ENCODE measurements at regions not wholly inside any gene's neighbourhood (a gene's known extent, or its start where the extent isn't known, plus 50 kb on each side); places are given as distances from the start of the nearest gene placed in this dataset.

GRCh38 chr2:37443082-37443481 lies 98.7 kb downstream of the QPCT start:
- no peak overlapping the region for H3K27ac ChIP-seq (replicated peaks in 1 of 4)
- no peak for DNase-seq (ENCODE audit: extremely low spot score)
- H3K9me3 ChIP-seq, result peaks cover 0 to 3% (median 0%) of the 10 kb centered on the region in 4 donors
- H3K4me3 ChIP-seq, result no peak overlapping the region
- TF ChIP-seq POLR2A (IDR thresholded peaks at IDR 0.05; ENCODE audit: low read depth), result no peak
- no peak for TF ChIP-seq EP300 (IDR thresholded peaks at IDR 0.05)
- no peak for TF ChIP-seq POLR2AphosphoS5 (IDR thresholded peaks at IDR 0.05)
- TF ChIP-seq CTCF (IDR thresholded peaks at IDR 0.05), result no peak
- H3K4me1 ChIP-seq, result no peaks in the 10 kb centered on the region
- no peaks in the 10 kb centered on the region for H3K27me3 ChIP-seq
- intact Hi-C loops (cut with DNase I), result no loop called here
- WGBS, result 96% methylated on average over 3 of the region's 3 CpGs
- H3K36me3 ChIP-seq, result no peaks in the 10 kb centered on the region

DNA sequence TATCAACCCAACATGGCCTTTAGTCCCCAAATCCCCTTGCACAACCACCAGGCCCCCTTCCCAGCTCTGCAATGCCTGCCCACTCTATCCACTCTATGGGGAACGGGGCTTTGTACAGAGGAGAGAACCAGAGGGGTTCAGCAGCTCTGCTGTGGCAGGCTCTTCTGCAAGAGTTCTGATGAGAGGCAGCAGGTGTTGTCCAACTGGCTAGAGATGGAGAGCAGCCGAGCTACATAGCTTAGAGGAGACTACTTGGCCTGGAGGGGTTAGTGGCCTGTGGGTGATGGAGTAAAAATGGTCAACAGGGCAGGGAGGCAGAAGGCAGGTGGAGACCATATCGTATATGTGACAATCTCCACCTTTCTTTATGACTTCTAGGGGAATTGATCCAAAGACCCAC lies 103.0 kb downstream of the QPCT start:
- no peaks in the 10 kb centered on the region for H3K27me3 ChIP-seq
- H3K4me3 ChIP-seq, result no peak overlapping the region
- no peaks in the 10 kb centered on the region for H3K9me3 ChIP-seq
- DNase-seq (ENCODE audit: extremely low spot score), result no peak
- H3K36me3 ChIP-seq, result no peaks in the 10 kb centered on the region
- H3K4me1 ChIP-seq, result no peaks in the 10 kb centered on the region
- intact Hi-C loops (cut with DNase I), result no loop called here
- WGBS, result 91% methylated on average over 3 of the region's 3 CpGs
- no peak for TF ChIP-seq EP300 (IDR thresholded peaks at IDR 0.05)
- TF ChIP-seq POLR2AphosphoS5 (IDR thresholded peaks at IDR 0.05), result no peak
- no peak for TF ChIP-seq CTCF (IDR thresholded peaks at IDR 0.05)
- TF ChIP-seq POLR2A (IDR thresholded peaks at IDR 0.05; ENCODE audit: low read depth), result no peak
- no peak overlapping the region for H3K27ac ChIP-seq (replicated peaks in 1 of 4)

GRCh38 chr2:37448342-37449120 lies 104.1 kb downstream of the QPCT start:
- TF ChIP-seq POLR2A (IDR thresholded peaks at IDR 0.05; ENCODE audit: low read depth) (no peak), CTCF (IDR thresholded peaks at IDR 0.05) (no peak), EP300 (IDR thresholded peaks at IDR 0.05) (no peak), POLR2AphosphoS5 (IDR thresholded peaks at IDR 0.05) (no peak)
- DNase-seq (ENCODE audit: extremely low spot score), result no peak
- Histone ChIP-seq H3K4me3 (no peak overlapping the region), H3K27me3 (no peaks in the 10 kb centered on the region), H3K9me3 (no peaks in the 10 kb centered on the region), H3K27ac (replicated peaks in 1 of 4) (no peak overlapping the region), H3K36me3 (no peaks in the 10 kb centered on the region), H3K4me1 (no peaks in the 10 kb centered on the region)
- intact Hi-C loops (cut with DNase I), result no loop called here
- WGBS, result 89% methylated on average over 3 of the region's 3 CpGs

DNA sequence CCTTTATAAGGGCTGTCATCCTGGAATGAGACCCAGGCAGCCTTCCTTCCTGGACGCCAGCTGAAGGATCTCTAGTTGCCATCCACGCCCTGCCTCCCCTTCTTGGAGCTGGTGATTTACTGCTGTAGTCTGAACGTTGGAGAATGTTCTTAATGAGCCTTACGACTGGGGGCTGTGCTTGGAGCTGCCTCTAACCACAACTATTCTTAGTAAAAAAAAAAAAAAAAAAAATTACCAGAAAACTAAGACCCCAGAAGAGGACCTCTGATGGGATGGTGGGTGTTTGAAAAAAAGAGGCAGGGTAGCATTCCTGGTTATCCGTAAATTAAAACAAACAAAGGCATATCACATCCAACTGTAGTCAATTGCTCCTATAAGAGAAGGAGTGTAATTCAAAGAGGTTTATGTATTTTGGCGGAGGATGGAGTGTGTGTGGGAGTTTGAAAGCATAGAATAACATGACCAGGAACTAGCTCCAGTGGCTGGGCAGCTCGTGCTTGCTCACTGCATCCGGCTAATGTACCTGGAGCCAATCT lies 105.4 kb downstream of the QPCT start:
- Histone ChIP-seq H3K4me1 (peaks cover 0 to 4% (median 3%) of the 10 kb centered on the region in 4 donors), H3K27me3 (no peaks in the 10 kb centered on the region), H3K4me3 (no peak overlapping the region), H3K9me3 (no peaks in the 10 kb centered on the region), H3K36me3 (no peaks in the 10 kb centered on the region), H3K27ac (replicated peaks in 1 of 4) (no peak overlapping the region)
- TF ChIP-seq EP300 (IDR thresholded peaks at IDR 0.05) (no peak), POLR2AphosphoS5 (IDR thresholded peaks at IDR 0.05) (no peak), CTCF (IDR thresholded peaks at IDR 0.05) (no peak), POLR2A (IDR thresholded peaks at IDR 0.05; ENCODE audit: low read depth) (no peak)
- intact Hi-C loops (cut with DNase I), result no loop called here
- 46% methylated on average over 8 of the region's 8 CpGs for WGBS
- no peak for DNase-seq (ENCODE audit: extremely low spot score)

All from esophagus muscularis mucosa (tissue), 4 donors.